Natural killer cell (primary cell): ENCODE measurements at regions not wholly inside any gene's neighbourhood (a gene's known extent, or its start where the extent isn't known, plus 50 kb on each side); places are given as distances from the start of the nearest gene placed in this dataset.

Source experiments
- ATAC-seq, 3 donors: fragments of 150-1000 bp in 2 of 3; fragments of 200-7000 bp in 1 of 3; cut with Tn5 transposase; 1 replicate in 1 of 3; 2 replicates in 2 of 3; pipeline ENCODE4 v1.10.0; 2021; ENCODE audit warnings: mild to moderate bottlenecking in 2 of 3, moderate library complexity in 2 of 3
- DNase-seq, 2 donors: peaks; one replicate each; pipeline versions ENCODE4 v3.0.0 to v3.0.0-alpha.2; 2013 to 2021; ENCODE audit warnings: mixed read lengths in 1 of 2
- H3K27ac ChIP-seq: one replicate; pipeline ENCODE4 v1.5.1; 2013; ENCODE audit warnings: mild to moderate bottlenecking, low read length
- H3K27me3 ChIP-seq: one replicate; pipeline ENCODE4 v1.6.1; 2013; ENCODE audit warnings: low read length; ENCODE audit not compliant: control insufficient read depth, insufficient read depth
- H3K36me3 ChIP-seq: one replicate; pipeline ENCODE4 v1.6.1; 2013; ENCODE audit warnings: low read length; ENCODE audit not compliant: control insufficient read depth, insufficient read depth
- H3K4me1 ChIP-seq: one replicate; pipeline ENCODE4 v1.6.1; 2013; ENCODE audit warnings: low read length; ENCODE audit not compliant: control insufficient read depth, insufficient read depth
- H3K4me3 ChIP-seq: one replicate; pipeline ENCODE4 v1.5.1; 2013; ENCODE audit warnings: low read length
- H3K9me3 ChIP-seq: one replicate; pipeline ENCODE4 v1.6.1; 2013; ENCODE audit warnings: low read length; ENCODE audit not compliant: control insufficient read depth, insufficient read depth
- H3K27ac Mint-ChIP-seq, 2 donors: one replicate each; pipeline ENCODE4 v1.8.0; 2022; ENCODE audit warnings: mild to moderate bottlenecking in 2 of 2, mixed read lengths in 2 of 2, moderate library complexity in 1 of 2
- H3K27me3 Mint-ChIP-seq, 2 donors: one replicate each; pipeline ENCODE4 v1.8.0; 2022; ENCODE audit warnings: low read depth in 2 of 2, mixed read lengths in 2 of 2
- H3K36me3 Mint-ChIP-seq: one replicate; pipeline ENCODE4 v1.8.0; 2022; ENCODE audit warnings: mixed read lengths
- H3K4me1 Mint-ChIP-seq, 2 donors: one replicate each; pipeline ENCODE4 v1.8.0; 2022; ENCODE audit warnings: mixed read lengths in 2 of 2
- H3K4me3 Mint-ChIP-seq: one replicate; pipeline ENCODE4 v1.8.0; 2022; ENCODE audit warnings: mild to moderate bottlenecking, moderate library complexity, mixed read lengths
- H3K9me3 Mint-ChIP-seq, 2 donors: one replicate each; pipeline ENCODE4 v1.8.0; 2022; ENCODE audit warnings: mixed read lengths in 2 of 2
- WGBS: methylation state at CpG from one replicate; pipeline ENCODE4 v1.1.7; 2013; ENCODE audit warnings: missing lambda C conversion rate; ENCODE audit not compliant: insufficient coverage; 5-methylcytosine and 5-hydroxymethylcytosine counted together
- intact Hi-C: fragments of 100-400 bp; cut with micrococcal nuclease; formaldehyde crosslinking; loops from one replicate; pipeline ENCODE4 v1.14.2; 2022
- TF ChIP-seq, protein P1 (sequence below): fragments of 200-600 bp; IDR thresholded peaks from one replicate; pipeline ENCODE4 v1.8.0; 2022; ENCODE audit warnings: antibody characterized with exemption

DNA sequence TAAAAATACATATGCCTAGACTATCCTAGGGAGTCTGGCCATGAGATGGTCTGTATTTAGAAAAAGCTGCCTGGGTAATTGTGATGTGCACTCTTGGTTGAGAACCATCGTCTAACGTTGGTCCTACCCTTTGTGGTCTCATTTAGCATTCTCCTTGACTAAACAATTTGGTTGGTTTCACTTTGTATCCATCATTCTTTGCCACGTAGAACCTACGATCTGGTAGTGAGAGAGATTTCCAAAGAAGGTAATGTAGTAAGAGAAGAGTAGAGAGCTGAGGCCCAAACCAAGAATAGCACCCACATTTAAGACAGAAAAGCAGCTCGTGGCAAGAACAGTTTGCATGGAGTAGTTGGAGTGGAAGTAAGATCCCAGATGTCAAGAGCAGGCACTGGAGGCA, 219.8 kb downstream of the TMEM200A start:
- Histone ChIP-seq H3K27ac (no peak overlapping the region), H3K27me3 (no peaks in the 10 kb centered on the region), H3K36me3 (no peaks in the 10 kb centered on the region), H3K9me3 (no peaks in the 10 kb centered on the region), H3K4me3 (no peak overlapping the region), H3K4me1 (no peaks in the 10 kb centered on the region)
- DNase-seq (no peak), ATAC-seq (no peak)
- TF ChIP-seq, protein P1, sequence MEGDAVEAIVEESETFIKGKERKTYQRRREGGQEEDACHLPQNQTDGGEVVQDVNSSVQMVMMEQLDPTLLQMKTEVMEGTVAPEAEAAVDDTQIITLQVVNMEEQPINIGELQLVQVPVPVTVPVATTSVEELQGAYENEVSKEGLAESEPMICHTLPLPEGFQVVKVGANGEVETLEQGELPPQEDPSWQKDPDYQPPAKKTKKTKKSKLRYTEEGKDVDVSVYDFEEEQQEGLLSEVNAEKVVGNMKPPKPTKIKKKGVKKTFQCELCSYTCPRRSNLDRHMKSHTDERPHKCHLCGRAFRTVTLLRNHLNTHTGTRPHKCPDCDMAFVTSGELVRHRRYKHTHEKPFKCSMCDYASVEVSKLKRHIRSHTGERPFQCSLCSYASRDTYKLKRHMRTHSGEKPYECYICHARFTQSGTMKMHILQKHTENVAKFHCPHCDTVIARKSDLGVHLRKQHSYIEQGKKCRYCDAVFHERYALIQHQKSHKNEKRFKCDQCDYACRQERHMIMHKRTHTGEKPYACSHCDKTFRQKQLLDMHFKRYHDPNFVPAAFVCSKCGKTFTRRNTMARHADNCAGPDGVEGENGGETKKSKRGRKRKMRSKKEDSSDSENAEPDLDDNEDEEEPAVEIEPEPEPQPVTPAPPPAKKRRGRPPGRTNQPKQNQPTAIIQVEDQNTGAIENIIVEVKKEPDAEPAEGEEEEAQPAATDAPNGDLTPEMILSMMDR = no peak
- intact Hi-C loops = no loop called here
- Mint-ChIP-seq H3K36me3 (no peaks in the 10 kb centered on the region), H3K4me1 (peaks cover 0 to 5% of the 10 kb centered on the region in 2 donors), H3K27me3 (peaks cover 4 to 7% of the 10 kb centered on the region in 2 donors), H3K27ac (no peak overlapping the region), H3K9me3 (no peaks in the 10 kb centered on the region), H3K4me3 (no peak overlapping the region)
- whole genome bisulfite sequencing = 58% methylated on average over 3 of the region's 5 CpGs

DNA sequence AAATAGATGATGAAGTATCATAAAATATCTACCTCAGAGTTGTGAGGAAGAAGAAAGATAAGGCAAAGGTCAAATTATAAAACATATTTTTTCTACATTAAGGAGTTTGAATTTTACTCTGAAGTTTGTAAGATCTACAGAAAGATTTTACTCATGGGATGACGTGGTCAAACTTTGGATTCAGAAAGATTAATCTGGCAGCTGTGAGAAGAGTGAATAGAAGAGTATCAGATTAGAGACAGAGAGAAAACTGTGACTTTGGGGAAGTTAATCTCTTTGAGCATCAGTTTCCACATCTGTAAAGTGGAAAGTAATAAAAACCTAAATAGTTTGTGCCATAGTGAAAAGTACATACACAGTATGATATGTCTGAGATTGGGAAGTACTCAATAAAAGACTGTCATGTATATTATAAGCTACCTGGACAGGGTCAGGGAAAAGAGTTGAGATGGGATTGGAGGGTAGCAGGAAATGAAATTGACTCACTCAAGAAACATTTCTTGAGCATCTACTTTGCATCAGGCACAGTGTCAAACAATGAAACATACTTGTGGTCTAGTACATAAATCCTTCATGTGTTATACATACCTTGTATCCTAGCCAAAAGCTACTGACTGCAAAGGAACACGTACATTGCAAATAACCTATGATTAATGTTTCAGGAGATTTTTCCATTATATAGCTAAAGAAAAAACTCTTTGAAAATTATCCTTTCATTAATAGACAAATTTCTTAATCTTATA, 222.1 kb downstream of the TMEM200A start:
- Histone ChIP-seq H3K4me3 (no peak overlapping the region), H3K36me3 (no peaks in the 10 kb centered on the region), H3K27ac (no peak overlapping the region), H3K9me3 (no peaks in the 10 kb centered on the region), H3K4me1 (no peaks in the 10 kb centered on the region), H3K27me3 (no peaks in the 10 kb centered on the region)
- peaks cover 4 to 5% of the 10 kb centered on the region in 2 donors for H3K9me3 Mint-ChIP-seq
- H3K27me3 Mint-ChIP-seq = peaks cover 4 to 7% of the 10 kb centered on the region in 2 donors
- peaks cover 7% of the 10 kb centered on the region for H3K36me3 Mint-ChIP-seq
- no peak overlapping the region for H3K27ac Mint-ChIP-seq
- no peak overlapping the region for H3K4me3 Mint-ChIP-seq
- peaks cover 0 to 5% of the 10 kb centered on the region in 2 donors for H3K4me1 Mint-ChIP-seq
- no peak for ATAC-seq
- 77% methylated on average over 1 of the region's 2 CpGs for WGBS
- intact Hi-C loops = no loop called here
- DNase-seq = no peak
- TF ChIP-seq, protein P1 = no peak

DNA sequence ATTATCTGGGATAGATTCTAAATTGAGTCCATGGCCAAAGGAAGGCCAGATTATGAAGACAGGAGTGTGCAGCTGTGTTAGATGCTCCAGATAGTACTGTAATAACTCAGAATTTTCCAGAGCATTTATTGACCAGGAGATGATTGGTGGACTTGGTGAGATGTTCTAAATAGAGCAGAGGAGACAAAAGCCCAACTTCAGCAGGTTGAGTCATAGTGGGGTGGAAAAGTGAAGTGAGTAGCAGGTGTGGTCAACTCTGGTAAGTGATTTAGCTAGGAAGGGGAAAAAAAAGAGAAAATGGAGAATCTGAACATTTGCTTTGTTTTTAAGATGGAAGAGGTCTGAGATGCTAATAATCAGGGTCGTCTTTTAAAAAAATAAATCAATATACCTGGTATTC, 227.4 kb downstream of the TMEM200A start:
- Mint-ChIP-seq H3K4me1 (no peaks in the 10 kb centered on the region), H3K27ac (no peak overlapping the region), H3K36me3 (peaks cover 7% of the 10 kb centered on the region), H3K4me3 (no peak overlapping the region), H3K27me3 (no peaks in the 10 kb centered on the region), H3K9me3 (peaks cover 4 to 5% of the 10 kb centered on the region in 2 donors)
- intact Hi-C loops = no loop called here
- Histone ChIP-seq H3K27ac (no peak overlapping the region), H3K27me3 (no peaks in the 10 kb centered on the region), H3K36me3 (no peaks in the 10 kb centered on the region), H3K4me1 (no peaks in the 10 kb centered on the region), H3K9me3 (no peaks in the 10 kb centered on the region), H3K4me3 (no peak overlapping the region)
- ATAC-seq (no peak), DNase-seq (no peak)
- TF ChIP-seq, protein P1 = no peak
- no CpG with 5 or more reads among the region's 1 CpG for WGBS

DNA sequence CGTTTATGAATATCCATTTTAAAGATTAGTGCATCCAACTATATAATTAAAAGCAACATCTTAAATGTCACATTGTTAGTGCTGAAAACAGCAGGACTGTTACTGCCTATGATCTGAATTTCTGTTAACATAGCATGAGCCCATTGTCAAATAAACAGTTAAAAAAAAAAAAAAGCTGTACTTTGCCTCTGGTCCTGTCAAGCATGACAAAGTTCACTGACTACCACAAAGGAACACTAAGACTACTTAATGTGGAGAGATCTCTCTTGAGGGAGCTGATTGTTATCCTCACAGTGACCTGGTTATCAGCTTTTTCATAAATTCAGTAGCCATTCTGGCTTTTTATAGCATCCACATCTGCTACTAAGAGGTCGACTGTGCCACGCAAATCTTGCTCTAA, 228.1 kb downstream of the TMEM200A start:
- Histone ChIP-seq H3K27me3 (no peaks in the 10 kb centered on the region), H3K27ac (no peak overlapping the region), H3K36me3 (no peaks in the 10 kb centered on the region), H3K4me3 (no peak overlapping the region), H3K9me3 (no peaks in the 10 kb centered on the region), H3K4me1 (no peaks in the 10 kb centered on the region)
- no peak for ATAC-seq
- Mint-ChIP-seq H3K4me1 (no peaks in the 10 kb centered on the region), H3K27ac (no peak overlapping the region), H3K36me3 (peaks cover 7% of the 10 kb centered on the region), H3K27me3 (no peaks in the 10 kb centered on the region), H3K4me3 (no peak overlapping the region), H3K9me3 (peaks cover 4 to 5% of the 10 kb centered on the region in 2 donors)
- intact Hi-C loops = no loop called here
- 85% methylated on average over 3 of the region's 3 CpGs for WGBS
- no peak for DNase-seq
- TF ChIP-seq, protein P1 = no peak
